ENCODE measurements at regions not wholly inside any gene's neighbourhood (a gene's known extent, or its start where the extent isn't known, plus 50 kb on each side); places are given as distances from the start of the nearest gene placed in this dataset.

DNA sequence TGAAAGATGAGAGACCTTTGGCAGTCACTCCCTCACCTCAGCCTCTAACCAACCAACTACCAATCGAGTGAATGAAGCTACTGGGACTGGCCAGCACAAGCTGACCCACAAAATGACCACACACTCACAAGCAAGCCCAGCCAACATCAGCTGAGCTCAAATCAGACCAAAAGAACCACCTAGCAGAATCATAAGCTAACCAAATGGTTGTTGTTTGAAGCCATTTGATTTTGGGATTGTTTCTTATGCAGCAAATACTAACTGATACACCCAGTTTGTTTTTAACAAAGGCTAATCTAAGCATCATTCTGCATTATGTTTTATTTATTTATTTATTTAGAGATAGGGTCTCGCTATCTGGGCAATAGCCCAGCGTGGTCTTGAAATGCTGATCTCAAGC, 310.4 kb downstream of the SETD4 start:
- intact Hi-C loops (cut with DNase I) = no loop called here
- 84 to 94% (median 89%) methylated on average over 3 of the region's 3 CpGs for WGBS, 4 donors
- H3K27ac ChIP-seq = no peak overlapping the region
- H3K4me3 ChIP-seq = no peak overlapping the region
- H3K9me3 ChIP-seq (replicated peaks in 1 of 3) = no peaks in the 10 kb centered on the region
- DNase-seq = no peak
- no peaks in the 10 kb centered on the region for H3K4me1 ChIP-seq (replicated peaks in 1 of 2)
- no peaks in the 10 kb centered on the region for H3K36me3 ChIP-seq (replicated peaks in 1 of 2)
- peaks cover 11% of the 10 kb centered on the region for H3K27me3 ChIP-seq
- no peak for TF ChIP-seq POLR2A (IDR thresholded peaks at IDR 0.05)
- TF ChIP-seq, protein P1, sequence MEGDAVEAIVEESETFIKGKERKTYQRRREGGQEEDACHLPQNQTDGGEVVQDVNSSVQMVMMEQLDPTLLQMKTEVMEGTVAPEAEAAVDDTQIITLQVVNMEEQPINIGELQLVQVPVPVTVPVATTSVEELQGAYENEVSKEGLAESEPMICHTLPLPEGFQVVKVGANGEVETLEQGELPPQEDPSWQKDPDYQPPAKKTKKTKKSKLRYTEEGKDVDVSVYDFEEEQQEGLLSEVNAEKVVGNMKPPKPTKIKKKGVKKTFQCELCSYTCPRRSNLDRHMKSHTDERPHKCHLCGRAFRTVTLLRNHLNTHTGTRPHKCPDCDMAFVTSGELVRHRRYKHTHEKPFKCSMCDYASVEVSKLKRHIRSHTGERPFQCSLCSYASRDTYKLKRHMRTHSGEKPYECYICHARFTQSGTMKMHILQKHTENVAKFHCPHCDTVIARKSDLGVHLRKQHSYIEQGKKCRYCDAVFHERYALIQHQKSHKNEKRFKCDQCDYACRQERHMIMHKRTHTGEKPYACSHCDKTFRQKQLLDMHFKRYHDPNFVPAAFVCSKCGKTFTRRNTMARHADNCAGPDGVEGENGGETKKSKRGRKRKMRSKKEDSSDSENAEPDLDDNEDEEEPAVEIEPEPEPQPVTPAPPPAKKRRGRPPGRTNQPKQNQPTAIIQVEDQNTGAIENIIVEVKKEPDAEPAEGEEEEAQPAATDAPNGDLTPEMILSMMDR (IDR thresholded peaks at IDR 0.05) = no peak

DNA sequence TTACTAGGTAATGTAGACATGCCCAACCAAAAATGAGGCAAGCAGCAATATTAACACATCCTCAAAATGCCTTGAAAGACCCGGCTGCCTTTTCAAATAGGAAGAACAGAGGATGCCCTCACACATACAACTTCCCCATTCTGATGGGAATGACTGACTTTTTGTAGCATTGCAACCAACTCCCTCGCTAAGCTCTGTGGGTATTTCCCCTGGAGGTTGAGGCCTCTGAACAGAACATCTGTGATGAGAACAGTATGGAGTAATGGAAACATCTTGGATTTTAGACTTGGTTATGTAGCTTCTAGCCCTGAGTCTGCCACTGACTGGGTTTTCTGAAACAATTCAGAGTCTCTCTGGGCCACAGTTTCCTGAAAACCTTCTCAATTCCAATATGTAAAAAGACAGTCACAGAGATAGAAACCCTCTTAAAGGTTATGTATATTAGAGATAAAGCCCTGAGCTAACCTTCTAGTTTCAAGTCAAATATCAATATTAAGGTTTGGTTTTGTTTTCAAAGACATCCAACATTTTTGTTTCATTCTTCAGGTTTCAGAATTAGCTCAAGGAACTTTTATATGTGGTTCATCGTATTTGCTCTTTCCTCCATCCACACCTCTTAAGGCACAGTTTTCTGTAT, 311.5 kb downstream of the SETD4 start:
- no peak for TF ChIP-seq POLR2A (IDR thresholded peaks at IDR 0.05)
- TF ChIP-seq, protein P1 (IDR thresholded peaks at IDR 0.05) = no peak
- intact Hi-C loops (cut with DNase I) = no loop called here
- 74 to 90% (median 77%) methylated on average over 3 of the region's 3 CpGs for WGBS, 4 donors

DNA sequence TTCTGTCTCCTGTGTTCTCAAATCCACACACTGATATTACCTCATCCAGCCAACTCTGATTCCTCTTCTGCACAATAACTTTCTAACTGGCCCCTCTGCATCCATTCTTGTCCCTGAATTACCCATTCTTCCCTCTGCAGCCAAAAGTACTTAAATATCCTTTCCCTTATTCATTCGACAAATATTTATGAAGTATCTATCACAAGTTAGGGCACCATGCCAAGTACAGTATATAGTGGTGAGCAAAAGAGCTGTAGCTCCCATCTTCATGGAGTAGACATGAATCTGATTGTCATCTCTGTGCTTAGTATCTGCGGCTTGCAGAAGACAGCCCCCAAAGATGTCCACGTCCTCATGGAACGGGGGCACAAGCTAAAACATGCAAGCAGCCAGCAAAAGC, 316.8 kb downstream of the SETD4 start:
- Histone ChIP-seq H3K4me3 (no peak overlapping the region), H3K9me3 (replicated peaks in 1 of 3) (no peaks in the 10 kb centered on the region), H3K4me1 (replicated peaks in 1 of 2) (no peaks in the 10 kb centered on the region), H3K27ac (no peak overlapping the region), H3K27me3 (no peaks in the 10 kb centered on the region), H3K36me3 (replicated peaks in 1 of 2) (no peaks in the 10 kb centered on the region)
- TF ChIP-seq, protein P1 (IDR thresholded peaks at IDR 0.05) = no peak
- no peak for TF ChIP-seq POLR2A (IDR thresholded peaks at IDR 0.05)
- intact Hi-C loops (cut with DNase I) = no loop called here
- no peak for DNase-seq
- 84 to 91% (median 87%) methylated on average over 4 of the region's 4 CpGs for WGBS, 4 donors

More for the DNA sequence above, 311.5 kb downstream of the SETD4 start:
- no peak for DNase-seq
- peaks cover 11% of the 10 kb centered on the region for H3K27me3 ChIP-seq
- H3K4me1 ChIP-seq (replicated peaks in 1 of 2) = no peaks in the 10 kb centered on the region
- no peak overlapping the region for H3K4me3 ChIP-seq
- no peaks in the 10 kb centered on the region for H3K36me3 ChIP-seq (replicated peaks in 1 of 2)
- no peaks in the 10 kb centered on the region for H3K9me3 ChIP-seq (replicated peaks in 1 of 3)
- H3K27ac ChIP-seq = no peak overlapping the region

DNA sequence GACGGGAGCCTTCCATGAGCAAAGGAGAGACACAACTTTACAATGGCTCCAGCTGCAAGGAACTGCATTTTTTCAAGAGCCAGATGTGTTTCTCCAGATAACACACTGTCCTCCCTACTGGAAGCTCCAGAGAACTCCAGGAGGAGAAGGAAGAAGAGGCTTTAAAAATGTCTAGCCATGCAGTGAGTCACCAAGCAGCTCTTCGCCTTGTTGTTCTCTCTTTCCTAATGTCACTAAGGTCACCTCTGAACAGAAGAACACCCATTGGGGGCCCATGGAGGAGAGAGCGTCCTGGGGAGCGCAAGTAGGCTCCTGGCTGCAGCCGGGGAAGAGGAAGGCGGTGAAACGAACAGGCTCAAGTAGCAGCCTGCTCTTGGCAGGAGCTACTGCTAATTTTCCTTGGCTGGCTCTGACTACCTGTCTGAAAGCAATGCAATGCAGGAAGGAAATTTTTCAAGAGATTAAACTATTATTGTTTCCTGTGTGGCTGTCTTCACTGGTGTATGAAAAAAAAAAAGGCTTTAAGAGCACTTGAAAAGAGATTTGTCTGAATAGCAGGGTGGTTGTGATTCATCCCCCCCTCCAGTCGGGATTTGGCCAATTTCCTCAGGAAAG, 321.9 kb downstream of the SETD4 start:
- intact Hi-C loops (cut with DNase I) = no loop called here
- no peak for DNase-seq
- 52 to 64% (median 55%) methylated on average over 8 of the region's 8 CpGs for WGBS, 4 donors

More for the DNA sequence above, 321.9 kb downstream of the SETD4 start:
- Histone ChIP-seq H3K4me3 (no peak overlapping the region), H3K4me1 (replicated peaks in 1 of 2) (peaks cover 0 to 3% of the 10 kb centered on the region in 2 donors), H3K36me3 (replicated peaks in 1 of 2) (no peaks in the 10 kb centered on the region), H3K27me3 (no peaks in the 10 kb centered on the region), H3K9me3 (replicated peaks in 1 of 3) (no peaks in the 10 kb centered on the region), H3K27ac (no peak overlapping the region)
- no peak for TF ChIP-seq POLR2A (IDR thresholded peaks at IDR 0.05)
- TF ChIP-seq, protein P1 (IDR thresholded peaks at IDR 0.05) = no peak

All from adrenal gland (tissue), 9 donors.